GM10266 (cell line): ENCODE measurements at regions not wholly inside any gene's neighbourhood (a gene's known extent, or its start where the extent isn't known, plus 50 kb on each side); places are given as distances from the start of the nearest gene placed in this dataset.

Source experiments
- DNase-seq: peaks from one replicate; pipeline ENCODE4 v3.0.0; 2012; ENCODE audit errors: extremely low spot score
- TF ChIP-seq, protein P1 (sequence below): IDR thresholded peaks from 2 replicates; pipeline ENCODE4 v1.5.1; 2012; ENCODE audit warnings: mild to moderate bottlenecking, low read depth; ENCODE audit not compliant: control insufficient read depth, insufficient read depth; ENCODE audit errors: missing control alignments

DNA sequence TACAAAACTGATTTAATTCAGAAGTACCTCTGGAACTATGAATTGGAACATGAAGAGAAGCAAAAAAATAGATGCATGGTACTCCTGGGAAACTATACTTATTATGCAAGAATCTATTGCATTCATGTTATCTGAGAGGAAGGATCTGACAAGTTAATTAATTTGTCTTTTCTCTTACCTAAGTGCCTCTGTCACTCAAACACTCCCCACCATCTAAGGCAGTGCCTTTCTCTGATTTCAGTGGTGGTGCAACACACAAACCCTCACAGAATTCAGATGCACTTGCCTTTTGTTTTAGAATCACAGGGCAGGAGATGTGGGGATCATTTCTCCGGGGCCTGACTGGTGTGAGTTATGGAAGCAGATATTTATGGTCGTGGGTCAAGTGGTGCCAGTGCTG is 52.5 kb upstream of the C9orf72 start:
- TF ChIP-seq, protein P1, sequence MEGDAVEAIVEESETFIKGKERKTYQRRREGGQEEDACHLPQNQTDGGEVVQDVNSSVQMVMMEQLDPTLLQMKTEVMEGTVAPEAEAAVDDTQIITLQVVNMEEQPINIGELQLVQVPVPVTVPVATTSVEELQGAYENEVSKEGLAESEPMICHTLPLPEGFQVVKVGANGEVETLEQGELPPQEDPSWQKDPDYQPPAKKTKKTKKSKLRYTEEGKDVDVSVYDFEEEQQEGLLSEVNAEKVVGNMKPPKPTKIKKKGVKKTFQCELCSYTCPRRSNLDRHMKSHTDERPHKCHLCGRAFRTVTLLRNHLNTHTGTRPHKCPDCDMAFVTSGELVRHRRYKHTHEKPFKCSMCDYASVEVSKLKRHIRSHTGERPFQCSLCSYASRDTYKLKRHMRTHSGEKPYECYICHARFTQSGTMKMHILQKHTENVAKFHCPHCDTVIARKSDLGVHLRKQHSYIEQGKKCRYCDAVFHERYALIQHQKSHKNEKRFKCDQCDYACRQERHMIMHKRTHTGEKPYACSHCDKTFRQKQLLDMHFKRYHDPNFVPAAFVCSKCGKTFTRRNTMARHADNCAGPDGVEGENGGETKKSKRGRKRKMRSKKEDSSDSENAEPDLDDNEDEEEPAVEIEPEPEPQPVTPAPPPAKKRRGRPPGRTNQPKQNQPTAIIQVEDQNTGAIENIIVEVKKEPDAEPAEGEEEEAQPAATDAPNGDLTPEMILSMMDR, result no peak
- no peak for DNase-seq

DNA sequence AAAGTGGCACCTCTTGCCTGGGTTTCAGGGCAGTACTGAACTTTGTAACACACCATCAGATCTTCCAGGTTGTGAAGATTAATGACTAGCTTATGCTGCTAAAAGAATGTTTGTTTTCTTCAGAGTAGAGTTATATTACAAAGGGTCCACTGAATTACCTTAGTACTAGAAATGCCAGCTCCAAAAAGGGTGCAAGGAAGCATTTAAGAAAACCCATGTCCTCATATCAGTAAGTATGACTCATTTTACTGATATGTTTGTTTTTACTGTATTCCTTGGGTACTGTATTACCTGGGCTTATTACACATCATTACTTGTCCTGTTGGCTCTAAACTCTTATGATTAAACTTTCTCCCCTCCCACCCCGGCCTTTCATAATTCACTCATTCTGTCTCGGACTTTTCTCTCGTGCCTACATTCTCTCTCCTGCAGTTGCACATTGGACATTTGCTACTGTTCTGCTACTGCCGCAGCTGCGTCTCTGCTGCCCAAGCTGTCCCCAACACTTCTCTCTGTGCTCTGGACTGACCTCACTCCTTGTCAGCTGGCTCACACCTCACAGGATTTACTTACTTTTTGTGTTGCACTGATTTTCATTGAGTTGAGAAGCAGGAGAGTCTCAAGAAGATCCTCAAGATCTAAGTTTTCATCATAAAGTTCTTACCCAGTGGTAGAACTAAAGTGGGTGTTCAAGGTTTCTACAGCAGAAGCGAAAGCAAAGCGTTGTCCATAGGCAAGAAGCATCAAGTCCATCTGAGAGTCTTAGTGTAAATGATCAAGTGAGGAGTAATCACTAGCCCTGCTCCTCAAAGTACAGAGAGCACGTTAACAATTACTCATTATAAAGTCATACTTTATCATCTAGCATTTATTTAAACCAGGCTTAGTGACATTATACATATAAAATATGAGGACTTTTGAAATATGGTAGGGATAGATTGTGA is 53.2 kb upstream of the C9orf72 start:
- TF ChIP-seq, protein P1, result no peak
- no peak for DNase-seq

DNA sequence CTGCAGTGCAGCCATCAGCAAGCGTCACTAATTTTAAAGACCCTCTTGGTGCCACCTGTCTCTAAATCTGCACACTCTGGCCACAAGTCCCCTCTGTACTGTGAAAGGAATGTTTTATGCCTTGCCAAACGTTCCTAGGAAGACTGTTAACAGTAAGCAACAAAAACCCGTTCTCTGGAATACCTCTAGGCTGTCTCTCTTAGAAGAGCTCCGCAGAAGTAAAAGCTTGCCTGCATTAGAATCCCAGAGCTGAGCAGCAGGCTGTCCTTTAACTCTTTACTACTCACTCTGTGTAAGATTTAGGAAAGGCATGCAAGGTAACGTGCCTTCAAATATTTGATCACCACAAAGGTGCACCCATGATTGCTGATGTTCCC is 53.9 kb upstream of the C9orf72 start:
- TF ChIP-seq, protein P1, result no peak
- DNase-seq, result no peak

DNA sequence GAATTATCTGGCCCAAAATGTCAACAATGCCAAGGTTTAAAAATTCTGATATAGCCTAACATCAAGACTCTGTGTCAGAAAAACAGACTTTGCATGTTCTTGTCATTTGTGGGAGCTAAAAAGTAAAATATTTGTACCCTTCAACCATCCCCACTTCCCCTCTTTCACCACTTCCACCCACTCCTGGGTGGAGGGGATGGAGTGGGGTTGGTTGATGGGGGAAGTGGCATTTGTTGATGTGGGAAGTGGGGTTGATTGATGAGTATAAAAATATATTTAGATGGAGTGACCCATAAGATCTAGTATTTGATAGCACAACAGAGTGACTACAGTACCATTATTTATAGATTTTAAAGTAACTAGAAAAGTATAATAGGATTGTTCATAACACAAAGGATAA is 55.0 kb upstream of the C9orf72 start:
- DNase-seq, result no peak

DNA sequence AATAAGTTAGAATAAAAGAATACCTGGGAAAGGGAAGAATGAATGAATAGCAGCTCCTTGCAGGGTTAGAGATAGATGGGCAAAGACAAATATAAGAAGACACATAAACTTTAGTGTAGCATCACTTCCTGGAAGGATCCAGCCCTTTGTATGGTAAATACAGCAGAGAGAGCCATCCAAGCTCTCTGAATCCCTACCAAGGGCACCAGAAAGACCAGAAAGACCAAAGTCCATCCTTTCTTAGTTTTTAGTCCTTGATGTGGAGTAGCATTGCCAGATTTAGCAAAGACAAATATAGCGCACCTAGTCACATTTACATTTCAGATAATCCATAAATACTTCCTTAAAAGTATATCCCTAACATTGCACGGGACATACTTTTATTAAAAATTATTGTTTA is 56.1 kb upstream of the C9orf72 start:
- no peak for DNase-seq
- TF ChIP-seq, protein P1, result no peak

More for the DNA sequence above, 55.0 kb upstream of the C9orf72 start:
- TF ChIP-seq, protein P1, result no peak

DNA sequence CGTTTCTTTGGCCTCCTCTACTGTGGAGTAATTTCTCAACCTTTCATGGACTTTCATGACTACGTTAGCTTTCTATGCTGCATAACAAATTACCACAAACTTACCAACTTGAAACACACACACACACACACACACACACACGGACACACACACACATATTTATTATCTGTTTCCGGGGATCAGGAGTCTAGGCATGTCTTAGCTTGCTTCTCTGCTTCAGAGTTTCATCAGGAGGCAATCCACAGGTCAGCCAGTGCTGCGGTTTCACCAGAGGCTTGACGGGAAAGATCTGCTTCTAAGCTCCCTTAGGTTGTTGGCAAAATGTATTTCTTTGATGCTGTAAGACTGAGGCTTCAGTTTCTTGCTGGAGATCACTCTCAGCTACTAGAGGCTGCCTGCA is 59.0 kb upstream of the C9orf72 start:
- DNase-seq, result no peak
- TF ChIP-seq, protein P1, result no peak

DNA sequence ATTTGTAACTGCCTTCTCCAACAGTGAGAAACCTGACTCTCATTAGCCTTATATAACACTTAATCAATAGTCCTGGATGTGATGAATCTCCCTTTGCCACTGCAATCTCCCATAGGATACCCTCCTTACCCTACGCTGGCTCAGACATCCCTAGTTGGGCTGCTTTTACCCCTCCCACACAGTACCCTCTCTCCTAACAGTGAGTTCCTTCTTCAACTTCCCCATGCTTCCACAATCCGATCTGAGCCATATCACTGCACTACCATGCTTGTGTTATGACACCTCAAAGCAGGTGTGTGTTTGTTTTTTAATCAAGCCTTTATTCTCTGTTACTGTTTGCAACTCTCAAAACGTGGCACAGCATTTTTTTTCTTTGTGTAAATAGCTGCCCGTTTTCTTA is 60.5 kb upstream of the C9orf72 start:
- no peak for DNase-seq
- TF ChIP-seq, protein P1, result no peak
